Stomach (tissue), 4 donors: ENCODE measurements at regions not wholly inside any gene's neighbourhood (a gene's known extent, or its start where the extent isn't known, plus 50 kb on each side); places are given as distances from the start of the nearest gene placed in this dataset.

ENCODE experiments used
- CTCF ChIP-seq, 7 experiments: fragments of 450-650 bp in 4 of 7; fragments of 200-600 bp in 3 of 7; sonication (generic) in 3 of 7; IDR thresholded peaks; one replicate each; pipeline ENCODE4 v1.5.1; 2016 to 2019; ENCODE audit warnings: antibody characterized with exemption in 7 of 7, control low read depth in 2 of 7, mild to moderate bottlenecking in 1 of 7
- EP300 ChIP-seq: sonication (generic); formaldehyde crosslinking; IDR thresholded peaks from one replicate; pipeline ENCODE4 v1.6.1; 2017; ENCODE audit warnings: antibody characterized with exemption
- POLR2A ChIP-seq, 4 donors: fragments of 450-650 bp; IDR thresholded peaks; one replicate each; pipeline ENCODE4 v1.6.1; 2016; ENCODE audit warnings: antibody characterized with exemption in 4 of 4, control low read depth in 2 of 4, mild to moderate bottlenecking in 1 of 4, moderate library complexity in 1 of 4
- POLR2AphosphoS5 ChIP-seq, 3 donors: sonication (generic); formaldehyde crosslinking; IDR thresholded peaks; one replicate each; pipeline ENCODE4 v1.6.1; 2016; ENCODE audit warnings: antibody characterized with exemption in 3 of 3

DNA sequence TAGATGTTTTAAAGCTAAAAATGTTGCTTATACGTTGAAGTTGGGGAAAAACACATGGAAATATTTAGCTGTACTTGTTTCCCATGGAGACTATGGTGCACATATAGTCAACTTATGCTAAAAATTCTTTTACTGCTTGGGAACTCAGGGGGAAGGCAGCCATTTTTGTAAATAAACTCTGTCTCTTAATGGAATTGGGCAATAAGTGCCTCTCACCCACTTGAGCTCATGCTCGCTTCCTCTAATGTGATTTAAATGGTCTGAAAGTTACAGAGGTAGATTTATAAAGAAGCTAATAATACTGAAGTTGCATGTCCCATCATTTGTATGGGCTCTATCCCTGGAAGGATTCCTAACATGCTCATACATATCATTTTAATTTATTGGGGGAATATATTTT lies 523.8 kb downstream of the RASEF start:
- TF ChIP-seq POLR2AphosphoS5 (IDR thresholded peaks at IDR 0.05), result no peak
- no peak for TF ChIP-seq POLR2A (IDR thresholded peaks at IDR 0.05)
- no peak for TF ChIP-seq CTCF (IDR thresholded peaks at IDR 0.05)
- no peak for TF ChIP-seq EP300
